ENCODE measurements at regions not wholly inside any gene's neighbourhood (a gene's known extent, or its start where the extent isn't known, plus 50 kb on each side); places are given as distances from the start of the nearest gene placed in this dataset.

DNA sequence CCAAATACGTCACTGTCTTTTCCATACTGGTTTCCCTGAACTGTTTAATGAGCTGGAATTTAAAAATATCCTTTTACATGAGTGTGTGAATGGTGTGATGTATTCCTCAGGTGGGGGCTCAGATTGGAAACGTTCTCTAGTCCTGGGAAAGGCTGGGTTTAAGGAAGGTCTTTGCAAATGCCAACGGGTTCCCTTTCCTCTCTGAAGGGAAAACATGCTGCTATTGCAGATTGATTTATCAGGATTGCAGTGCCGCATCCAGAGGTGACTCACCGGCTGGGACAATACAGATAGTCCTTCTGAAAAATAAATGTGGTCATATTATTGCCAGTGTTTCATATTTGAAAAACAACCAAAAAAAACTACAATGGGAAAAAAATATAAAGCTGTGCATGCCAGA lies 193.1 kb upstream of the FLRT2 start:
- Histone ChIP-seq H3K27me3 (no peaks in the 10 kb centered on the region), H3K36me3 (no peaks in the 10 kb centered on the region), H3K27ac (no peak overlapping the region), H3K9me3 (no peaks in the 10 kb centered on the region), H3K4me3 (no peak overlapping the region), H3K4me1 (no peaks in the 10 kb centered on the region)
- TF ChIP-seq POLR2AphosphoS5 (IDR thresholded peaks at IDR 0.05) = no peak
- TF ChIP-seq EP300 (IDR thresholded peaks at IDR 0.05) = no peak
- TF ChIP-seq, protein P1, sequence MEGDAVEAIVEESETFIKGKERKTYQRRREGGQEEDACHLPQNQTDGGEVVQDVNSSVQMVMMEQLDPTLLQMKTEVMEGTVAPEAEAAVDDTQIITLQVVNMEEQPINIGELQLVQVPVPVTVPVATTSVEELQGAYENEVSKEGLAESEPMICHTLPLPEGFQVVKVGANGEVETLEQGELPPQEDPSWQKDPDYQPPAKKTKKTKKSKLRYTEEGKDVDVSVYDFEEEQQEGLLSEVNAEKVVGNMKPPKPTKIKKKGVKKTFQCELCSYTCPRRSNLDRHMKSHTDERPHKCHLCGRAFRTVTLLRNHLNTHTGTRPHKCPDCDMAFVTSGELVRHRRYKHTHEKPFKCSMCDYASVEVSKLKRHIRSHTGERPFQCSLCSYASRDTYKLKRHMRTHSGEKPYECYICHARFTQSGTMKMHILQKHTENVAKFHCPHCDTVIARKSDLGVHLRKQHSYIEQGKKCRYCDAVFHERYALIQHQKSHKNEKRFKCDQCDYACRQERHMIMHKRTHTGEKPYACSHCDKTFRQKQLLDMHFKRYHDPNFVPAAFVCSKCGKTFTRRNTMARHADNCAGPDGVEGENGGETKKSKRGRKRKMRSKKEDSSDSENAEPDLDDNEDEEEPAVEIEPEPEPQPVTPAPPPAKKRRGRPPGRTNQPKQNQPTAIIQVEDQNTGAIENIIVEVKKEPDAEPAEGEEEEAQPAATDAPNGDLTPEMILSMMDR (IDR thresholded peaks at IDR 0.05) = no peak
- no peak for TF ChIP-seq POLR2A (IDR thresholded peaks at IDR 0.05)
- intact Hi-C loops (cut with DNase I) = no loop called here
- WGBS, 2 donors = 72 to 83% methylated on average over 5 of the region's 5 CpGs
- DNase-seq = no peak

DNA sequence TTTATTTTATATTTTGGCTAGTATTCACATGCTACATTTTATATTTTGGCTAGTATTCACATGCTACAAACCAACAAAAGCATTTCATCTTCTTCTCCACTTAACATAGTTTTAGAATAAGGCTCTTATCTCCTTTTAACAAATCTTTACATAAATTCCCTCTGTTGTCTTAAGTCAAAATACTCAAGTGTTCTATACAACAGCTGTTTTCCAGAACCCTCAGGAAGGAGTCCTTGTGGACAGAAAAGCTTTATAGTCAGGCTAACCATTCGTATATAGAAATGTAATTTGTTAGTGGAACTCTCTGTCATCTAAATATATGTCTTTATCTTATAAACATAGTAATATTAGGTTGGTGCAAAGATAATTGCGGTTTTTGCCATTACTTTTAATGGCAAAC lies 191.0 kb upstream of the FLRT2 start:
- Histone ChIP-seq H3K36me3 (no peaks in the 10 kb centered on the region), H3K27me3 (no peaks in the 10 kb centered on the region), H3K4me1 (no peaks in the 10 kb centered on the region), H3K4me3 (no peak overlapping the region), H3K9me3 (no peaks in the 10 kb centered on the region), H3K27ac (no peak overlapping the region)
- no peak for TF ChIP-seq POLR2A (IDR thresholded peaks at IDR 0.05)
- TF ChIP-seq POLR2AphosphoS5 (IDR thresholded peaks at IDR 0.05) = no peak
- TF ChIP-seq, protein P1 (IDR thresholded peaks at IDR 0.05) = no peak
- no peak for TF ChIP-seq EP300 (IDR thresholded peaks at IDR 0.05)
- intact Hi-C loops (cut with DNase I) = no loop called here
- DNase-seq = no peak
- WGBS, 2 donors = 67 to 74% methylated on average over 2 of the region's 2 CpGs

DNA sequence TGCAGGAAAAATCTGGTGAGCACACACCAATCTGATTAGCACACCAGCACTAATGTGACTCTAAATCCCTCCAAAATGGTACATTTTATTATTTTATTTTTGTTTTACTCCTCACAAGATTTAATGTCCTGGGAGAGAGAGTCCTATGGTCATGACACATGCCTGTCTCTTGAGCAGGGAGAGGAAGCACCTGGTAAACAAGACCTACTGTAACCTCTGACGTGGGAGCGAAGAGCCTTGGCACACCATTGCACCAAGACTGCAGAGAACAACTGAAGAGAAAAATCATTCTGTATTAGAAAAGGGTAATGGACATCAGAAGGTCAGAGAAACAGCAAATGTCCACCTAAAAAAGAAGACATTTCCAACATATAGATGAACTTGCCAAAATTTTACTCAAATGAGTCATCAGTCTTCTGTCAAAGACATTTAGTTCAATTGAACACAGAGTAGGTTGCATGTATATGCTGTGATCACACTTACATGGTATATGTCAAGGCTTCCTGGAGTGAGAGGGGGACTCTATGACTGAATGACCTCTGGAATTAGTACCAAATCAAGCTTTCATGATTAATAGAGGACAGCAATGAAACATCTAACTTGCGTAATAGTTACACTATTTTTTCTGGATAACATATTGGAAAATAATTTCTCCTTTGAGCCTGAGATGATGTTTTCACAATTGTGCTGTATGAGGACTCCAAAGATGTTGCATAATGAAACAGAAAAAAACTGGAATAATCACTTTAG lies 186.9 kb upstream of the FLRT2 start:
- H3K4me3 ChIP-seq = no peak overlapping the region
- intact Hi-C loops (cut with DNase I) = no loop called here
- H3K36me3 ChIP-seq = no peaks in the 10 kb centered on the region
- no peaks in the 10 kb centered on the region for H3K9me3 ChIP-seq
- no peaks in the 10 kb centered on the region for H3K4me1 ChIP-seq
- H3K27me3 ChIP-seq = no peaks in the 10 kb centered on the region
- TF ChIP-seq, protein P1 (IDR thresholded peaks at IDR 0.05) = no peak
- TF ChIP-seq POLR2AphosphoS5 (IDR thresholded peaks at IDR 0.05) = peak in 1 of 4 donors; percentile 43
- H3K27ac ChIP-seq = no peak overlapping the region
- DNase-seq = no peak
- 73 to 78% methylated on average over 3 of the region's 3 CpGs for WGBS, 2 donors

DNA sequence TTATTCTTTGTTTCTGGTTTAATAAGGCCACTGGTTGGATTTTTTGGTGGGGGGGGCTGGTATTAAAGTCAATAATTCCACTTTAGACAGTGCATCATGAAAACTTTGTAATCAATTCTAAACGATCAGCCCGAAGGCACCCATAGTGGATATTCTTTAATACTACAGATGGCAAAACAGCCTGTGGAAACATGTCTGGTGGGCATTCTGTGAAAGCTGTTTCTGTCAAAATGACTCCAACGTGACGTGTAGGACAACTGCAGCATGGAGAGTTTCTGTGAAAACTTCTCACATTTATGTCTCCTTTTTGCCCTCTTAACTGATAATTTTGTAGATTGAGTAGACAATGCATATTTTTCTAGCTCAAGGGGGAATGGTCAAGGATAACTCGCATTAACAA lies 185.8 kb upstream of the FLRT2 start:
- no peaks in the 10 kb centered on the region for H3K9me3 ChIP-seq
- 80 to 91% methylated on average over 5 of the region's 5 CpGs for WGBS, 2 donors
- no peaks in the 10 kb centered on the region for H3K36me3 ChIP-seq
- H3K4me1 ChIP-seq = no peaks in the 10 kb centered on the region
- no peak for DNase-seq
- no peaks in the 10 kb centered on the region for H3K27me3 ChIP-seq
- intact Hi-C loops (cut with DNase I) = no loop called here
- no peak overlapping the region for H3K4me3 ChIP-seq
- no peak for TF ChIP-seq EP300 (IDR thresholded peaks at IDR 0.05)
- no peak for TF ChIP-seq POLR2AphosphoS5 (IDR thresholded peaks at IDR 0.05)
- no peak for TF ChIP-seq POLR2A (IDR thresholded peaks at IDR 0.05)
- TF ChIP-seq, protein P1 (IDR thresholded peaks at IDR 0.05) = no peak
- H3K27ac ChIP-seq = no peak overlapping the region

All from sigmoid colon (tissue), 6 donors.